OCI-LY1 (cell line): ENCODE measurements at regions not wholly inside any gene's neighbourhood (a gene's known extent, or its start where the extent isn't known, plus 50 kb on each side); places are given as distances from the start of the nearest gene placed in this dataset.

ENCODE experiments used
- H2AFZ ChIP-seq: fragments of 200-600 bp; sonication (generic), shearing (Covaris generic); 2 replicates; pipeline ENCODE4 v1.6.0; 2014; ENCODE audit warnings: antibody characterized with exemption, mild to moderate bottlenecking, low read length
- H3F3A ChIP-seq: fragments of 200-600 bp; sonication (generic), shearing (Covaris generic); 2 replicates; pipeline ENCODE4 v1.6.0; 2014; ENCODE audit warnings: mild to moderate bottlenecking, antibody characterized with exemption, low read length, moderate library complexity; ENCODE audit not compliant: insufficient read depth
- H3K27ac ChIP-seq: fragments of 200-600 bp; sonication (generic); 2 replicates; pipeline ENCODE4 v1.5.1; 2014; ENCODE audit warnings: low read length, mixed run types, mild to moderate bottlenecking, low read depth; ENCODE audit not compliant: poor library complexity, severe bottlenecking
- H3K27me3 ChIP-seq: fragments of 200-600 bp; sonication (generic); 2 replicates; pipeline ENCODE4 v1.6.0; 2014; ENCODE audit warnings: antibody characterized with exemption, mild to moderate bottlenecking, low read length, moderate library complexity; ENCODE audit not compliant: insufficient read depth
- H3K36me3 ChIP-seq: fragments of 200-600 bp; sonication (generic); 2 replicates; pipeline ENCODE4 v1.6.1; 2014; ENCODE audit warnings: mild to moderate bottlenecking, antibody characterized with exemption, low read length, moderate library complexity, mixed read lengths; ENCODE audit not compliant: insufficient read depth
- H3K4me1 ChIP-seq: fragments of 200-600 bp; sonication (generic); 2 replicates; pipeline ENCODE4 v1.5.1; 2014; ENCODE audit warnings: mild to moderate bottlenecking, low read length, moderate library complexity; ENCODE audit not compliant: insufficient read depth, severe bottlenecking
- H3K4me2 ChIP-seq: fragments of 200-600 bp; sonication (generic), shearing (Covaris generic); 2 replicates; pipeline ENCODE4 v1.6.1; 2014; ENCODE audit warnings: low read length
- H3K4me3 ChIP-seq: fragments of 200-600 bp; sonication (generic); 2 replicates; pipeline ENCODE4 v1.5.1; 2014; ENCODE audit warnings: low read length, low read depth, mild to moderate bottlenecking, mixed read lengths; ENCODE audit not compliant: poor library complexity, severe bottlenecking
- H3K79me2 ChIP-seq: fragments of 200-600 bp; shearing (Covaris generic); 2 replicates; pipeline ENCODE4 v1.6.1; 2016; ENCODE audit warnings: mixed run types, low read length, mixed read lengths; ENCODE audit not compliant: insufficient read depth
- H3K9ac ChIP-seq: fragments of 200-600 bp; sonication (generic), shearing (Covaris generic); 2 replicates; pipeline ENCODE4 v1.6.1; 2014; ENCODE audit warnings: mild to moderate bottlenecking, low read length, mixed read lengths
- H3K9me2 ChIP-seq: fragments of 200-600 bp; sonication (generic), shearing (Covaris generic); 2 replicates; pipeline ENCODE4 v1.6.1; 2014; ENCODE audit warnings: low read depth, mild to moderate bottlenecking, low read length, mixed read lengths
- H3K9me3 ChIP-seq: fragments of 200-600 bp; shearing (Covaris generic); 2 replicates; pipeline ENCODE4 v1.6.1; 2014; ENCODE audit warnings: low read length, mixed read lengths
- H4K20me1 ChIP-seq: fragments of 200-600 bp; sonication (generic), shearing (Covaris generic); 2 replicates; pipeline ENCODE4 v1.6.0; 2016; ENCODE audit warnings: mild to moderate bottlenecking, low read length; ENCODE audit not compliant: insufficient read depth
- CTCF ChIP-seq: fragments of 200-600 bp; sonication (generic), shearing (Covaris generic); IDR thresholded peaks from 2 replicates; pipeline ENCODE4 v1.5.1; 2017; ENCODE audit warnings: mild to moderate bottlenecking, antibody characterized with exemption, low read length, moderate library complexity, mixed read lengths
- EZH2 ChIP-seq: fragments of 200-600 bp; sonication (generic), shearing (Covaris generic); IDR thresholded peaks from 2 replicates; pipeline ENCODE4 v1.8.0; 2017; ENCODE audit warnings: borderline replicate concordance, mixed run types, mild to moderate bottlenecking, antibody characterized with exemption, low read length, moderate library complexity, mixed read lengths

- Histone ChIP-seq H3K9me2 (no peaks in the 10 kb centered on the region), H3F3A (no peaks in the 10 kb centered on the region), H3K27ac (no peak overlapping the region), H3K4me3 (no peak overlapping the region), H3K4me1 (no peaks in the 10 kb centered on the region), H3K36me3 (no peaks in the 10 kb centered on the region), H3K4me2 (no peak overlapping the region), H3K79me2 (no peaks in the 10 kb centered on the region), H4K20me1 (no peaks in the 10 kb centered on the region), H3K9me3 (no peaks in the 10 kb centered on the region), H3K9ac (no peak overlapping the region), H3K27me3 (no peaks in the 10 kb centered on the region; the same call in 1 of the 2 replicates), H2AFZ (no peak overlapping the region)
- TF ChIP-seq EZH2 (no peak), CTCF (no peak)
Measured at GRCh38 chr15:77768107-77768506, 135.4 kb upstream of the LINGO1 start.

GRCh38 chr15:77764095-77764494 lies 131.4 kb upstream of the LINGO1 start:
- Histone ChIP-seq H3K27me3 (0 out of 2 replicates have a peak, but pooled peaks cover 5% of the 10 kb centered on the region), H3K9ac (no peak overlapping the region)

GRCh38 chr15:77762747-77763355 lies 130.1 kb upstream of the LINGO1 start:
- Histone ChIP-seq H3K4me2 (no peak overlapping the region), H3K9ac (no peak overlapping the region), H3K4me1 (no peaks in the 10 kb centered on the region), H3K27me3 (0 out of 2 replicates have a peak, but pooled peaks cover 5% of the 10 kb centered on the region), H3F3A (no peaks in the 10 kb centered on the region), H3K9me3 (no peaks in the 10 kb centered on the region), H3K27ac (no peak overlapping the region), H3K4me3 (no peak overlapping the region), H3K79me2 (no peaks in the 10 kb centered on the region), H2AFZ (no peak overlapping the region), H3K36me3 (no peaks in the 10 kb centered on the region), H4K20me1 (no peaks in the 10 kb centered on the region), H3K9me2 (no peaks in the 10 kb centered on the region)
- TF ChIP-seq EZH2 (no peak), CTCF (no peak)

More at GRCh38 chr15:77764095-77764494, 131.4 kb upstream of the LINGO1 start:
- Histone ChIP-seq H3K27ac (no peak overlapping the region), H2AFZ (no peak overlapping the region), H3K4me2 (no peak overlapping the region), H3K36me3 (no peaks in the 10 kb centered on the region), H3K9me2 (no peaks in the 10 kb centered on the region), H3K4me3 (no peak overlapping the region), H3K4me1 (no peaks in the 10 kb centered on the region), H3K79me2 (no peaks in the 10 kb centered on the region), H4K20me1 (no peaks in the 10 kb centered on the region), H3F3A (no peaks in the 10 kb centered on the region), H3K9me3 (no peaks in the 10 kb centered on the region)
- TF ChIP-seq EZH2 (no peak), CTCF (no peak)
